ENCODE measurements at regions not wholly inside any gene's neighbourhood (a gene's known extent, or its start where the extent isn't known, plus 50 kb on each side); places are given as distances from the start of the nearest gene placed in this dataset.
A peak's percentile ranks its signal among the peaks of the same experiment; 100 is the strongest.

- intact Hi-C loops (cut with DNase I) = no loop called here
- no peak for ATAC-seq (ENCODE audit: poor library complexity)
- no peak for DNase-seq
These were observed 81.9 kb downstream of the ATP1A1 start for GRCh38 chr1:116454940-116455339.

DNA sequence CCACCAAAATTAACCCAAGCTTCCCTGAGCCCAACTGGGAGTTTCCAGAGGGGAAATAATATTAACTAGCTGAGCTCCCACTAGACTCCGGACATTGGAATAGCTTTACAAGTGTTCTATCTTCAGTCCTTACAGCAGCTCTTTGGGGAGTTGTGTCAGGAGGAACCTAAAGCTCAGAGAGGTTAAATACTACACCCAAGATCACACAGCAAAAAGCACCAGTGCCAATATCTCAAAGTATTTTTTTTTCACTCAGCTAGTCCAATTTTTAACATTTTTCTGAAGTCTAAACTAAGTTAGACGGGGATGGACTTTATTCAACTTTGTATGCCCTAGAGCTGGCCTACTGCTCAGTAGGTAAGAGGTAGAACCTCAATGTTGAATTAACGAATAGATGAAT, 82.5 kb downstream of the ATP1A1 start:
- ATAC-seq (ENCODE audit: poor library complexity) = no peak
- intact Hi-C loops (cut with DNase I) = no loop called here
- no peak for DNase-seq

GRCh38 chr1:116457946-116458604, 85.0 kb downstream of the ATP1A1 start:
- intact Hi-C loops (cut with DNase I) = no loop called here
- ATAC-seq (ENCODE audit: poor library complexity) = peak; percentile 70
- peak; percentile 57 for DNase-seq

DNA sequence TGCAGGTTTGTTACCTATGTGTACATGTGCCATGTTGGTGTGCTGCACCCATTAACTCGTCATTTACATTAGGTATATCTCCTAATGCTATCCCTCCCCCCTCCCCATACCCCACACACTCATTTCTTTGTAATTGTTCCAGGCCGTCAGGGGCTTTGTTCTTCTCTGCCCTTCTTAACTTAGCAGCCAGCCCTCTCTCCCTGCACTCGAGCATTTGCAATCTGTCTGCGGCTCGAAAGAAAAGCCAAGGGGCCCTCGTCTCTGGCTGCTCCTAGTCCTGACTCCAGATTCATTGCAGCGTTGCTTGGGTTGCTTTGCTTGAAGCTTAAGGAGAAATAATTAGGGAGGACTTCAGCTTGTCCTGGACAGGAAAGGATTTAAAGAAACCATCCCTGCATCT, 85.7 kb downstream of the ATP1A1 start:
- DNase-seq (no peak), ATAC-seq (ENCODE audit: poor library complexity) (no peak)
- intact Hi-C loops (cut with DNase I) = no loop called here

DNA sequence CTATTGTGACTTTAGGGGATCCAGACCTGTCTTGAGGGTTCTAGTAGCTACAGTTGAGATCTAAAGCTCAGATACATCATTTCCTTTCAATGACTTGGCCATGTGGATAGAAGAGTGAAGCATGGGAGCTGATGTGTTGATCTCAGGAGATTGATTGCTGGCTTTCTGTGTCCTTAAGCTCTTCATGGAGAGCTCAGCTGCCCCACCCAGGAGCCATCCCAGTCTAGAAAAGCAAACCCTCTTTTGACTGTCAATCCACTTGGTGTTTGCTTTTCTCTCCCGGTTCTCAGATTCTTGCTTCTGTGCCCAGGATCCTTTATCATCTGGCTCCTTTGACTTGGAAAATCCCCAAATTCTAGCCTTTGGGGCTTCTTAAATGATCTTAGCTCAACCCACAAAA, 87.2 kb downstream of the ATP1A1 start:
- ATAC-seq (ENCODE audit: poor library complexity) (no peak), DNase-seq (no peak)
- intact Hi-C loops (cut with DNase I) = no loop called here

DNA sequence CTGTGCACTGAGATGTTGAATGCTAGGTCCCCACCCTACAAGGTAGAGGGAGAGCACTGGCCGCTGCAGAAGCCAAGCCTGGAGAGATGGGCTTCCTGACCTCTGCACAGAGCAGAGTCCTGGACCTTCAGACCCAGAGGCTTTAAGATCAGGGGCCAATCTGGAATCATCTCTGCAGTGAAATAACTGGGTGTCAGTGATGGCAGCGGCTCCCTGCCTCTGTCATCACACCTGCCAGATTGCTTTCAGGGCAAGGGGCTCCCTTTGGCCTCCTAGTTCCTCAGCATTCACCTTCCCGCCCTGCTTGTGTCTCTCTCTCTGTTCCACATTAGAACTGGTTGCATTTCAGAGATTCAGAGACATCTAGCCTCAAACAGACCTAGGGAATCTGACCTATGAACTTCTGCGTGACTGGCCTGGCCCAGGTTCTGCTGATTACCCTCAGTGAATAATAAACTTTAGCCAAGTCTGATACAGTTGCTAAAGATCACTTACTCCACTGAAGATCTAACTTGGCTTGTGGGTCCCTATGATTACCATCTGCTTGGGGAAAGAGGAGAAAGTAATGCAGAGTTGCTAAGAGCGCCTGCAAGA, 87.8 kb downstream of the ATP1A1 start:
- intact Hi-C loops (cut with DNase I) = no loop called here
- ATAC-seq (ENCODE audit: poor library complexity) (no peak), DNase-seq (no peak)

- intact Hi-C loops (cut with DNase I) = no loop called here
- DNase-seq (no peak), ATAC-seq (ENCODE audit: poor library complexity) (no peak)
These were observed 88.7 kb downstream of the ATP1A1 start for GRCh38 chr1:116461723-116462122.

DNA sequence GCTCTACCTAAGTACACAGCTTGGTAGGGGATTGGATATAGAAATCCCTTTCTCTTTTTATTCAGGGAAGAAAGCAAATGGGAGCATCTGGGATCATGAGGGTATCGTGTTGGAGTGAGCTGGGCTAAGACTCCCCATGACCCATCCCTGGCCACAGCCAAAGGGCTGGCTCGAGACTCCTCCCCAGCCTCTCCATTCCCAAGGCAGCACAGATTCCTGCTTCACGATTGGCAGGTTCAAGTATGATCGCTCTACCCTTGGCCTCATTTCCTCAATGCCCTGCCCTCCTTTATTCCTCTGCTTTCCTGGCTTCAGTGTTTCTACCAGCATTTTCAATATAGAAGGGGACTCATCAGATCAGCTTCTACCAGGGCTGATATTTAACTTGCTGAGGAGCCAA, 89.7 kb downstream of the ATP1A1 start:
- DNase-seq (no peak), ATAC-seq (ENCODE audit: poor library complexity) (no peak)
- intact Hi-C loops (cut with DNase I) = no loop called here

GRCh38 chr1:116463730-116464129, 90.7 kb downstream of the ATP1A1 start:
- no peak for DNase-seq
- intact Hi-C loops (cut with DNase I) = no loop called here

More at GRCh38 chr1:116463730-116464129, 90.7 kb downstream of the ATP1A1 start:
- no peak for ATAC-seq (ENCODE audit: poor library complexity)

Measured in Right ventricle myocardium superior (tissue), 1 donor.